Hepatic stellate cell (primary cell): ENCODE measurements at regions not wholly inside any gene's neighbourhood (a gene's known extent, or its start where the extent isn't known, plus 50 kb on each side); places are given as distances from the start of the nearest gene placed in this dataset.

ENCODE experiments used
- DNase-seq: peaks from one replicate; pipeline ENCODE4 v3.0.0; 2011; ENCODE audit warnings: low spot score

DNA sequence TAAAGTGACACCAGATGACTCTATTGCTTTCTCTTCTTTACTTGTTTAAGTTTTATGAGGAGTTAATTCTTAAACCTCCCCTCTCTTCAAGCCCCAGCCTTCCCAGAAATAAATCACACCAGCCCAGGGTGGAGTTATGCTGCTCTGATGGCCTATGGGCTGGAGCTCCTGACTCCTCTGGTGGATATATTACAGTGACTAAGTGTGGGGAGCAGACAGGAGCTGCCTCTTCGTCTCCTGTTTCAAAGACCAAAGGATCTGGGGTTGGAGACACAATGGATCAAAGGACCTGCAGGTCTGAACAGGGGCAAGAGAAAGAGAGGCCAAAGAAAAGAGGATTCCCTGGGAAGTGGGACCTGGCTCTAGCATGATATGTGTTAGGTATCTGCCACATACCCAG, 312.0 kb upstream of the MSX2 start:
- DNase-seq, result no peak

DNA sequence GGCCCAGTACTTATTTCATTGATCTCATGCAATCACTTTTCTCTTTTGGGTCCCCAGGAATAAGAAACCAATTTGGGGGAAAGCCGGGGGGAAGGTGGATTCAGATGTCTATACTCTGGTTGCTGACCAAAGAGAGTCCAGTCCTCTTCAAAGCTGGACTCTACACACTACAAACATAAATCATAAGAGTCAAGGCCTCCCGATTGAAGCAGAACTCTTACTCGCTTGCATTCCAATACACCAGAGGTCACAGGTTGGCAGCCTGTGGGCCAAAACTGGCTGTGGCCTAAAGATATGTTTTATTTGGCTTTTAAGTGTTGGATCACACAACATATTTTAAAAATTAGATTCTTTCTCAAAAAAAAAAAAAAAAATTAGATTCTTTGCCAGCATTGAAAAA, 311.4 kb upstream of the MSX2 start:
- DNase-seq, result no peak

DNA sequence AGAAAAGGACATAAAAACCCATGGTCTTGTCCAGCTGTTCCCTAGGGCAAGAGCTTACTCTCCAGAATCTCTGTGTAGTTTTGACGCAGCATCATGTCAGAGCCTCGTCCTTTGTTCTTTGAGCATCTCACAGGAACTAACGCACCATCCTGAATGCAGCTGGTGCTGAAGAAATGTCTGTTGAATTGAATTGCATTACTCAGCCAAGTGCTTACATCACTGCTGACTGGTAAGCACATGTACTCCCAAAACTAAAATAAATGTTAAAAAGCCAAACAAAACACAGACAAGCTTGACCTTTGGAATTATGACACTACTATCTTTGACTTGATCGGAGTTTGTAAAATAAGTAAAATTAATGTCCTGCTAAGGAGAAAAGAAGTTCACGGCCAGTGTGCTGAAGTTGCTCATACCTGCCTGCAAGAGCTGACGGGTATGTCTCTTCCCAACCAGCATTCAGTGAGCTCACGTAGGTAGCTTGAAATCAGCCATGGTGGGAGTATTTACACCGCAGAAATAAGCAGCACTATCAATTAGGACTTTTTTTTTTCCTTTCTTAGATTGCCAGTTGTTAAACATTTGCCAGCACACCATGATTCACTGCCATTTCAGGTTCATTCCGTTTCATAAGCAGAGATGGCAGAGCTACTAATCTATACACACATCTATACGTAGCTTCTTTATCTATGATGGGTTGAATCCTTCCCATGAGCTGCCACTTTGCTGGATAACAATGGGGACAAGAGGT, 310.6 kb upstream of the MSX2 start:
- DNase-seq, result no peak

DNA sequence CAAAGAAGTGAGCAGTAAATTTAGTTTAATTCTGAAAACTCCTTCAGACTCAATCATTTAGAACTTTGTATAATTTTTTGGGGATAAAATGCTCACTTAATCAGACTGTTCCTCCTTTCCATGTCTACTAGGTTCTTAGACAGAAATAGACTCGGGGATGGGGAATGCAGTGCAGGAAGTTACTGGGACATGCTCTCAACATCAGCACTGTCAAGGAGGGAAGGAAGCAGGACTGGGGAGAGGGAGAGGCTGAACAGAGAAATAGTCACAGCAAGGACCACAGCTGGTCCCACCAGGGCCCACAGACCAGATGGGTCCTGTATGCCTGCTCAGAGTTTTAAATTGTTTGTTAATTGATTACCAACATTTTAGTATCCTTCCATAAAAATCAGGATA, 310.1 kb upstream of the MSX2 start:
- no peak for DNase-seq

DNA sequence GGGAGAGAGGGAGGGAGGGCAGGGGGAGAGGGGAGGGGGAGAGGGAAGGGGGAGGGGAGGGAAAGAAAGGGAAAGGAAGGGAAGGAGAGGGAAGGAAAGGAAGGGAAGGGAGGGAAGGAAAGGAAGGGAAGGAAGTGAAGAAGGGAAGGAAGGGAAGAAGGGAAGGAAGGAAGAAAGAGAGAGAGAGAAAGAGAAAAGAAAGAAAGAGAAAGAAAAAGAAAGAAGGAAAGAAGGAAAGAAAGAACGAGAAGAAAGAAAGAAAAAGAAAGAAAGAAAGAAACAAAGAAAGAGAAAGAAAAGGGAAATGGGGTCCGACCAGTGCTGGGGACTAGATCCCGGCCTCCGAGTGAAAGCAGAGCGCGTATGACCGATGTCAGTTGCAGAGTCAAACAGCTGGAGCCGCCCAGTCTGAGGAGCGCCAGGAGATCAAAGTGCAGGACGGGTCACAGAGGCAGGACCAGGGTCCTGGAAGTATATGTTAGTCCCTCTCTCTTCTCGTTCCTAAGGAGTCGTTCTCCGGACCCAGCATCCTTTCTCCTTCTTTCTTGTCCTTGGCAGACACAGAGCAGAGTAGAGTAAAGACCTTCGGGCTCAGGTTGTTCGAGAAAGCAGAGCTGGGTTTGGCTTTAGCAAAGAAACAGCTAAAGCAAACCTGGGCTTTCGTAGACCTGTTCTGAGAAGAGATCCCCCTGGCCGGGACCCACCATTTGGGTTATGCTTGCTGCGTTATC, 305.4 kb upstream of the MSX2 start:
- DNase-seq, result no peak

DNA sequence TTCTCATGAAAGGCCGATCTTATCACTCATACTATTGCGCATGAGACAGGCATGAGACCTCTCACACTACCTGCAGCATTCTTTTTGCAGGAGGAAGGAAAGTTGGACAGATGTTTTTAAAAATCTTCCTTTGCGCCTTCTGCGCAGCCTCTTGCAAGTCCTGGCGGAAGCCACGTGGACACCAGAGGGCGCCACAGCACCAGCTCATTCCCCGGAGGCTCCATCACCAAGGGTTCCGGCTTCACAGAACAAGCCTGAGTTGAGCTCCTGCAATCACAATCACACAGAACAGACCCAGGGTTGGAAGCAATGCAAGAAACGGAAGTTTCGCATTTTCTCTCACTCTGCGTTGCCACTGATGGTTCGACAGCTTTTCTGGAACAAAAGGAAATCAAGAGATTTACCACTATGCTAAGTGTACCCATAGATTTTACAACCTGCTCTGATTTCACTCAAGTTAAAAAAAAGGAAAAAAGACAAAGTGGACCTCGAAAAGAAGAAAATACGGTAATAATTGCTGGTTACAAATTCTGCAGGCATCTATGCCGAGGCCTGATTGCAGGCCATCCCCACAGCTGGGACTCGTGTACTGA, 304.7 kb upstream of the MSX2 start:
- peak; percentile 65 for DNase-seq

DNA sequence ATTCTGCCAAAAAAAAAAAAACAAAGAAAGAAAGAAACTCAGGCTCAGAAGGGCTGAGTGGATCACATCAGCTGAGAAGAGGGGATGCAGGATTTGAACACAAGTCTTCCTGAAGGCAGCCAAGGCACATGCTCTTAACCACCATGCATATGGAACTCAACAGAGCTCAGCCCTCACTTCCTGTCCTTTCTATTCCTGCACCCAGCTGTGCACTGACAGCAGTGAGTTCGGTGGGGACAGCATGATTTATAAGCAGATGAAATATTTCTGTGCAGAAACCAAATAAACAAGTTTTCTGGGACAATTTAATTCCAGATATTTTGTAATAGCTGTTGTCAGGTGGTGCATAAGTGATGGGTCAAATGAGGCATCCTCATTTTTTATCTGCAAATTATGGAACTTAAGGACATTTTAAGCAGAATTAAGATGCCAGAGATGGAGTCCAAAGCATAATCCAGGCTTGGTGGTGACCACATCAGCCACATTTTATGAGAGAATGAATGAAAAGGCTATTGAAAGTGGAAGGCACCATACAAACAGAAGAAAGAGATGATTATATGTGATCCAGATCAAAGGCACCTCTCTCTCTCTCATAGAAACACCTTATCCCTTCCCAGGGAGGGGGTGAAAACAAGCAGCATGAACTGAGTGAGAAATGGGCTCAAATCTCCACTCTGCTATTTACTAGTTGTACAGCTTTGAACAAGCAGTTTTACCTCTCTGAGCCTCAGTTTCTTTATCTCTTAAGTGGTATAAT, 303.6 kb upstream of the MSX2 start:
- DNase-seq, result no peak

DNA sequence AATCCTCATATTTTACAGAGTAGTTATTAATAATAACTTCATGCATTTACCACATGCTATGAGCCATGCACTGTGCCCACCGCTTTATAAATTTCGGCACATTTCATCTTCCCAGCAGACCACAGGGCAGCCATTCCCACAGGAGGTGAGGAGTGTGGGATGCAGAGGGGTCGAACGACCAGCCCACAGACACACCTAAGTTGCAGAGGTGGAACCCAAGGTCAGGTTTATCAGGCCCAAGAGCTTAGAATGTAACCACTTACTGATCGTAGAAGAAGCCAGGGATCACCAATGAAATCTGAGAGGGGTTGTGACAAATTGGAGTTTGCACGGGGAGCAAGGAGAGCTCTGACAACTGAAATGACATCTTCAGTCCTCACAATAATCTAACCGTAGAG, 303.0 kb upstream of the MSX2 start:
- DNase-seq, result no peak

DNA sequence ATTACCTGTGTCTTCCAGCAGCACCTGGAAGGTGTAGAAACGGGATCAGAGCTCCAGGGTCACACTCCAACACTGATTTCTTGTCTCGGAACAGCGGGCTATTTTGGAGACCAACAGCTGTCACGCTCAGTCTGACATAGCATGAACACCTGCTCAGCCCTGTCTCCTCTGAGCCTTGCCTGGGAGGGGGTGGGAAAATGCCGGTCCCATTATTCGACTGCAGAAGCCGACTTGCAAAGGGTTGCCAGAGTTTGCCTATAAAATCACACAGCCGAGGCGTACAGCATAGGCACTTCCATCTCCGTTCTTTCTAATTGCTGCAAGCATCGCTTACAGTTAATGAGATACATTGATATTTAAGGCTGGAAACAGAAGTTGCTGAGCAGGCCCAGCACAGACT, 300.8 kb upstream of the MSX2 start:
- DNase-seq, result no peak

DNA sequence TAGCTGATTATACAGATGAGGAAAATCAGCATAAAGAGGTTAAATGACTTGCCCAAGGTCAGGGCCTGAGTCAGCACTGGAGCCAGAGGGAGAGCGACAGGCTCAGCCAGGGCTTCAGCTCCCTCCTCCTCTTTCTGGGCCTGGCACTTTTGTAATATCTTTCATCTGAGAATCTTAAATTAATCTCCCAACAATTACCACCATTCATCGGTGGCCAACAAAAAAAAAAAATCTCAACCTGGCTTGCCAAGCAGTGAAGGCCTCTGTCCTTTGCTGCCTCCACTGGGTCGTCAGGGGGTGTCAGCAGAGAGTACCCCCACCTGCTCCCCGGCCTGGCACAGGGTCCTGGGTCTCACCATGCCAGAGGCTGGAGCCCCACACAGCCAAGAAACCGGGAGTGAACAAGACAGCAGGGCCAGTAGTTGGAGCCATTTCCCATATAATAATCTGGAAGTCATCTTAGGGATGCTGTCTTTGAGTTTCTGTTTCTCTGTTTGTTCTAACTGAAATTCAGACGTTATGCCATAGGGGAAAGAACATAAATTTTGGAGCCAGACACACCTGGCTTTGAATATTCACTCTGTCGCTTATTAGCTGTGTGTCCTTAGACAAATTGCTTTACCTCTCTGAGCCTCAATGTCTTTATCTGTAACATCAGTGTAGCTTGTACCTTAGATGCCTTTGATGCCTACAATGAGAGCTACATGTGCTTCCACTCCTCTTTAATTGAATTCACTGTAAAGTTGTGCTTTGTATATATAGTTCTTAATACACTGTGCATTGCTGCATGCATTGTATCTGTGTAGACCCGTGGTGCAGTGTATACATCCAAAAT, 299.9 kb upstream of the MSX2 start:
- no peak for DNase-seq

DNA sequence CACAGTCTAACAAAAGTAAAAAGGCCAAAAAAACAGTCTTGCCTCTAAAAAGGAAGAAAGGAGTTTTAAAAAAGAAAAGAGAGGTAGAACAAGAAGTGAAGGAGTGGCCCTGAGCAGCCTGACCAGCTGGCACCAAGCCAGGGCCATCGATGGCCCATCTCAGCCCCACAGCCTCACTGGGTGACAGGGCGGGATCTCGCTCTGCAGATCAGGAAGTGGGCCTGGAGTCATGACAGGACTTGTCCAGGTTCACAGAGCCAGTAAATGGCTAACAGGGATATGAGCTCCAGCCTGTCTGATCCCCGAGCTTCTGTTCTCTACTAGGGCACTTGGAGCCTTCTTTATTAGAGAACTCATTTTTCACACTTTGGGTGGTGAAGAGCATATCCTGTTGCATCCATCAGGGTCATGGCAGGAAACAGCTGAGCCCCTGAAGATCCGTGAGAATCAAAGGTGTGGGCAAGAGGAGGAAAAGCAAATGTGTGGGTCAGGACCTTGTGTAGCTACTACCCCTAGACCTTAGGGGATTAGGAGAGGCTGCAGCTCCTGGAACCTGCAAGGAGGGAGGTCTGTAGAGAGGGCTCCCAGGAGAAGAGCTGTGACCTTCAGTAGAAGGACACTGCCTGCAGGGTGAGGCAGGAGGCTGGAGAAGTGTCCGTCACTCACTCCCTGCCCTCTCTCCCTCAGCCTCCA, 299.0 kb upstream of the MSX2 start:
- no peak for DNase-seq

DNA sequence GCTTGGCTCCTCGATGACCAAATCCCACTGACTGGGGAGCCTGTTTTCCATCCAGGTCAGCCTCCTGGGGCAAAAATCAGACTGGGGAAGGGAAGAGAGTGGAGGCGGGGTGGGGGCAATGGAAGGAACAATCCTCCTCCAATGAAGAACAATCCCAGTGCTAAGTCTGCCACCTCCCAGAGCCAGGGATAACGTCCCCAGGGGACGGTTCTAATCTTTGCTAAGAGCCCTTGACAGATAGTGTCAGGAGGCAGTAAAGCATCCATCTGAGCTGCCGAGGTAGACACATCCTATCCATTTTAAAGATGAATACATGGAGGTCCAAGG, 298.5 kb upstream of the MSX2 start:
- DNase-seq, result no peak

DNA sequence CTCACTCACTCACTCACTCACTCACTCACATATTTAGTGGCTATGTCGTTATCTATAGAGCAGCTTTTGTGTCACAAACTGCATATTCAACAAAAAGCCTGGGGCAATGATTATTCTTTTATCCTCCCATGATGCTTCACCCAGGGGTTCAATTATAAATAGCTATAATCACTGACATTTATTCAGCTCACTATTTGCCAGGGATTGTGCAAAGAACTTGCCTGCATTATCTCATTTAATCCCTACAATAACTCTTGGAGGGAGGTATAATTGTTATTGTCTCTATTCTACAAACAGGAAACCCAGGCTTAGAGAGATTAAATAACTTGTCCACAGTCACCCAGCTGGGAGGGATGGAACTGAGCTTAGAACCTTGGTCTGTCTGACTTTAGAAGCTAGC, 298.0 kb upstream of the MSX2 start:
- no peak for DNase-seq

DNA sequence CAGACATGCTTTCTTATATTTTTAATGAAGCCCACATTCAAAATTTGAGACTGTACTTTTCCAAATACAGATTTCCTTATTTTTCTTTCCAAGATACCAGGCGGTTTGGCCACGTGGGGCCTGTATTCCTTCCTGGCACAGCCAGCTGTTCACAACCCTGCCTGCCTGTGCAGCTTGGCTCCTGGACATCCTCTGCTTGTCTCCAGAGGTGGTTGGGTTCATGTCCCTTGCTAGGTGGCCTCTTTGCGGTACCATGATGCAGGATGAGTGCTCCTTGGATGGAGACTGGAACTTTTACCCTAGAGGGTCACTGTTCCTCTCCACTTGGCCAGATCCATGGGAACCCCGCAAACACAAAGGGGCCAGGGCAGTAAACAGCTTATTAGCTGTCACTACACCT, 297.5 kb upstream of the MSX2 start:
- no peak for DNase-seq

DNA sequence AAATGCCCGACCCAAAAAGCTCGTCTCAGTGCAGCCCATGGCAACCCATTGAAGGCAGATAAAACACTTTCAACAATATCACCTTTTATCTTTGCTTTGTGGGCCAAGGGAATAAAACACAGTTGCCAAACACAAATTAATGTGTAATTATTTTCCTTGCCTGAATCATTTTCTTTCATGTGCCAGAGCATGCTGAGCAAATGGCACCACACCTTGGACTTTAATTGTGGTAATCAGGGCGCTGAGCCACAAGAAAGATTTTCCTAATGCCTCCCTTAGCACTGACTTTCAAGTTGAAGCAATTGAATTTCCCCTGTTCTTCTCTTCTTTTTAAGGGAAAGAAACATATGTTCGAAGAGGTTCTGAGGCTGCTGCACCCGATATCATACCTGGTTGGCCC, 297.1 kb upstream of the MSX2 start:
- DNase-seq, result no peak

DNA sequence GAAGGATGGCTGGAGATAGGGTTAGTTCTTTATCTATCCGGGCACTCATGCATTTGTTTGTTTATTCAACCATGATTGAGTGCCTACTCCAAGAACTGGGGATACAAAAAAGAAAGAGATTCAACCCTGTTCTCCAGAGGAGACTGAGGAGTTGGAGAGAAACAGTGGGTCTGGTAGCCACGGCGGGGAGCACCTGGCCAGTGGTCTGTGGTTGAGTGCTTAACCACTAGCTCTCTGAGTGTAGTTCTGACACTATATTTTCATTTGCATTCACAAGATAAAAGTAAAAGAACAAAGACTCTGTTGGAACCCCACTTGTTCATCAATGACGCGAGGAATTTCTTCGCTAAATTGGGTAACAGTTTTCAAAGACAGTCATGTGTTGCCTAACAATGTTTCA, 295.5 kb upstream of the MSX2 start:
- DNase-seq, result no peak

DNA sequence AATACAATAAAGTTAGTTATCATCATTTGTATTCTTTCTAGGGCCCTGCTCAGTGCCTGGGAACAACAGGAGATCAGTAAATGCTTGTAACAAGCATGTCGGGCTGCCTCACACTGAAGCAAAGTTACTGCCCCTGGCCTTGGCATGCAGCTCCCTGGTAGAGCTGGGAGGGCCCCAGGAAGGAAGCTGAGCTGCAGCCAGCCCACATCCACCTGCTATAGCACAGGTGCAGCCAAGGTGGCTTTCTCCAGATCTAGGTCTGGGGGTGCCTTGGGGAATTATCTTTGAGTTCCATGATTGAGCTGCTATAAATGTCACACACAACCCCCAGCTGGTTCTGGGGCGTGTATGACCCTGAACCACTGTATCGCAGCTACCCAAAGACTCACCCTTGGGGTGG, 293.4 kb upstream of the MSX2 start:
- no peak for DNase-seq

DNA sequence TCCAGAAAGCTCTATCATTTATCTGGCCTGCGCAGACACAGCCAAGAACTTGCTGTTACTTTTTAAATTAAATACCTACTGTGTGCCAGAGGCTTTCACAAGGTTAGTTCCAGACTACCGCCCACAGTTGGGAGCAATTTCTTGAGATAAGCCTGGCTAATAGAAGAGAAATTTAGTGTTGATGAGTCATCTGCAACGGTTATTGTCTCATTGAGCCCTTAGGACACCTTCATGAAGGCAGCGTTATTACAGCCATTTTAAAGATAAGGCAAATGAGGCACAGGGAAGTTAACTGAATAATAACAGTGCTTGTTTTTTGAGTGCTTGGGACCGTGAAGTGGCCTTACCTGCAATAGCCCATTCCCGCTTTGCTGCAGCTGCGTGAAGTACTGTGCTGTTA, 292.9 kb upstream of the MSX2 start:
- no peak for DNase-seq

DNA sequence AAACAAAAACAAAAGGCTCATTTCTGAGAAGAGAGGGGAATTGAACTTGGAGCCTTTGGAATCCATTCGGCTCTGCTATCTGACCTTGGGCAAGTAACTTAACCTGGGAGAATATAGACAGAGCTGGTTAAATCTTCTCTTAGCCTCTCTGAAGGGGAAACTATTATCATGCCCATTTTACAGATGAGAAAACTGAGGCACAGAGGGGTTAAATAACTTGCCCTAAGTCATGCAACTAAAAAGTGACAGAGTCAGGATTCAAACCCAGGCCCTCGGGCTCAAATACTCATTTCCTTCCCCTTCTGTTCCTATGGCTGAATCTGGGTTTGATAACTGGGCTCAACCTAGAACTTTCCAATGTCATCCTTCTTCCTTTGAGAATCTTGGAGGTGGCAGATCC, 291.3 kb upstream of the MSX2 start:
- DNase-seq, result no peak

DNA sequence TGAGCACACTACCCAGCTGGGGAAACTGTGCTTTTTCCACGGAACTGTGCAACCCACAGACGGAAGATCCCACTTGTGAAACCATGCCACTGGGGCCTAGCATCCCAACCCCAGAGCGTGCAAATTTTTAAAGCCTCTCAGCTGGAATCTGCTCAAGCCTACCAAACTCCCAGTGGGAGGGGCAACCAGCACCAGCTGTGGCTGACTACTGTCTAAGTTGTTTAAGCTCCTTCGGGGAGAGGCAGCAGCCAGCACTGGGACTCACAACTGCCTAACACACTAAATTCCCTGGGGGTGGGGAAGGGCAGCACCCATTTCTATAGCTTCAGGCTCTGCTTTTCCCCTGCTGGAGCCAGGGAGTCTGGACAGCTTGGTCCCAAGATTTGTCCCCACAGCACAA, 287.6 kb upstream of the MSX2 start:
- no peak for DNase-seq

DNA sequence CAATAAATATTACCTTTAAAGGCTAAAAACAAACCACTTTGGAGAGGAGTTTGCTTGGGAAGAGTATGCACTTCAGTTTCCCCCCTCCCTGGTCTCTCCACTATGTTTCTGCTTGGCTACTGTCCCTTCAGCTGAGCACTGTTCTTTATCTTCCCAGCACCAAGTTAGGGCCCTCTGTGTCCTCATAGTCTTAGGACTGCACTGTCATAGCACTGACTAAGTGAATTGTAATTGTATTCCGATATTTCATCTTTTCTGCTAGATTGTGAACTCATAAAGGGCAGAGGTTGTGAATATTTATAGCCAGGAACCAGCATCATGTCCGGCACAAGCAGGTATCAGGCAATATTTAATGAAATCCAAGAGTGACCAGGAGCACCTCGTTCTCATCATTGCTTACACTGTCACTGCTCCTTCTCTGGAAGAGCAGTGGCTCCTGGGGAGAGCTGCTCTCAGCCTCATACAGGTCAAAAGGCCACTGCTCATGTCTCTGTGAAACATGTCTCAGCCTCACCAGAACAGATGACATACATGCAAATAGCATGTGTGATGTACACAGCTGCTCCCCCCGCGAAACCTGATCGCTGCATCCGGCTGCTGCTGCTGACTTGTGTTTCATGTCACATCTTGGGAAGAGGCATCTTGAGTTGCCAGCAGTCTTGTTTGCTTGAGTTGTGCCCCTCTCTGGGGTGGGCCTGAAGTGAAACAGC, 279.7 kb upstream of the MSX2 start:
- DNase-seq, result no peak
